Esophagus muscularis mucosa (tissue), 3 donors: ENCODE measurements at regions not wholly inside any gene's neighbourhood (a gene's known extent, or its start where the extent isn't known, plus 50 kb on each side); places are given as distances from the start of the nearest gene placed in this dataset.

Experiments
- CTCF ChIP-seq, 3 experiments: fragments of 200-600 bp in 2 of 3; fragments of 450-650 bp in 1 of 3; sonication (generic) in 2 of 3; IDR thresholded peaks; one replicate each; pipeline ENCODE4 v1.5.1; 2017 to 2019; ENCODE audit warnings: antibody characterized with exemption in 3 of 3, mild to moderate bottlenecking in 2 of 3, moderate library complexity in 1 of 3
- POLR2A ChIP-seq: fragments of 450-650 bp; IDR thresholded peaks from one replicate; pipeline ENCODE4 v1.6.1; 2017; ENCODE audit warnings: antibody characterized with exemption, moderate library complexity, mild to moderate bottlenecking, low read depth

GRCh38 chr4:149218672-149219071, 597.0 kb downstream of the IQCM start:
- no peak for TF ChIP-seq CTCF (IDR thresholded peaks at IDR 0.05)
- no peak for TF ChIP-seq POLR2A
